ENCODE measurements at regions not wholly inside any gene's neighbourhood (a gene's known extent, or its start where the extent isn't known, plus 50 kb on each side); places are given as distances from the start of the nearest gene placed in this dataset.

DNA sequence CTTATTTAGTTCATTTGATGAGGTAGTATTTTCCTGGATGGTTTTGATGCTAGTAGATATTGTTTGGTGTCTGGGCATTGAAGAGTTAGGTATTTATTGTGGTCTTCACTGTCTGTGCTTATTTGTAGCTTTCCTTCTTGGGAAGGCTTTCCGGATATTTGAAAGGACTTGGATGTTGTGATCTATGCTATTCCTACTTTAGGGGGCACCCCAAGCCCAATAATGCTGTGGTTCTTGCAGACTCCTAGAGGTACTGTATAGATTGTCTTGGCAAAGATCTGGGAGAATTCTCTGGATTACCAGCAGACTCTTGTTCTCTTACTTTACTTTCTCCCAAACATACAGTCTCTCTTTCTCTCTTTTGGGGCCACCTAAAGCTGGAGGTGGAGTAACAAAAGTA lies 315.7 kb downstream of the MAT2B start:
- Histone ChIP-seq H3K27ac (no peak overlapping the region), H3K36me3 (no peaks in the 10 kb centered on the region), H3K9me3 (peaks cover 0 to 16% of the 10 kb centered on the region in 2 donors)

DNA sequence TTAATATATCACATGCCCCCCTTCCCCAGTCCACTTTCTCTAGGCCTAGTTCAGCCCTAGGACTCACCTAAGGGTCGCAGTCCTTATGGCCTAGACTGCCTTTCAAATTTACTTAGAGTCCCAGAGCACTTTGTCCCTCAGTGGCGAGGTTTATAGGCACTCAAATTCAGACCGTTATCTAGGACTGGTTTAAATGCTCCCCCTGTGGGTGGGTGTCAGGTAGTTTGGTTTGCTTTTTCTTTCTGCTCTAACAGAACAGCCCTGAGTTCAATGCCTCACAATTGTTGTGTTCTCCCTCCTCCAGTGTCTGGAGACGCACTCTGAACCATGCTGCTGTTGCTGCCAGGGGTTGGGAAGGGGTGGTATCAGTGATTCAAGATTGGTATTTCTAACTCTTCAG lies 317.1 kb downstream of the MAT2B start:
- TF ChIP-seq, protein P1, sequence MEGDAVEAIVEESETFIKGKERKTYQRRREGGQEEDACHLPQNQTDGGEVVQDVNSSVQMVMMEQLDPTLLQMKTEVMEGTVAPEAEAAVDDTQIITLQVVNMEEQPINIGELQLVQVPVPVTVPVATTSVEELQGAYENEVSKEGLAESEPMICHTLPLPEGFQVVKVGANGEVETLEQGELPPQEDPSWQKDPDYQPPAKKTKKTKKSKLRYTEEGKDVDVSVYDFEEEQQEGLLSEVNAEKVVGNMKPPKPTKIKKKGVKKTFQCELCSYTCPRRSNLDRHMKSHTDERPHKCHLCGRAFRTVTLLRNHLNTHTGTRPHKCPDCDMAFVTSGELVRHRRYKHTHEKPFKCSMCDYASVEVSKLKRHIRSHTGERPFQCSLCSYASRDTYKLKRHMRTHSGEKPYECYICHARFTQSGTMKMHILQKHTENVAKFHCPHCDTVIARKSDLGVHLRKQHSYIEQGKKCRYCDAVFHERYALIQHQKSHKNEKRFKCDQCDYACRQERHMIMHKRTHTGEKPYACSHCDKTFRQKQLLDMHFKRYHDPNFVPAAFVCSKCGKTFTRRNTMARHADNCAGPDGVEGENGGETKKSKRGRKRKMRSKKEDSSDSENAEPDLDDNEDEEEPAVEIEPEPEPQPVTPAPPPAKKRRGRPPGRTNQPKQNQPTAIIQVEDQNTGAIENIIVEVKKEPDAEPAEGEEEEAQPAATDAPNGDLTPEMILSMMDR (IDR thresholded peaks at IDR 0.05) = no peak
- DNase-seq (ENCODE audit: low spot score) = no peak

More for the DNA sequence above, 315.7 kb downstream of the MAT2B start:
- TF ChIP-seq, protein P1 (IDR thresholded peaks at IDR 0.05) = no peak
- H3K27me3 ChIP-seq = no peaks in the 10 kb centered on the region
- no peak for DNase-seq (ENCODE audit: low spot score)
- H3K4me3 ChIP-seq = no peak overlapping the region
- H3K4me1 ChIP-seq = no peaks in the 10 kb centered on the region

DNA sequence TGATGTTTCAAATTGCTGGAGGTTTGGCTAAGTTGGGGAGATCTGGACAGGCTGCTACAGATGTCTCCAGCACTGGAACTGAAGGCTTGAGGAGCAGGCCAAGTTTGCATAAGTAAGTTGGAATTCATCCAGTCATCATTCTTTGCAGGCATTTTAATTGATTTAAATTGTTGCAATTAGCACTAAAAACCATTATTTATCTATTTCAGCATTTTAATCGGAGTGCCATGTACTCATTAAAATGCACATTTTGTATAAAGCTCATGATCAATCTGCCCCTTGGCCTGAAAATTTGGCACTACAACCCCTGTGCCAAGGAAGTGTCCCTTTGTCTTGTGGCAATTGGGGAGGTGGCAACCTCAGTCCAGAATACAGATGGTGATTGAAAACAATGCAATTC lies 320.2 kb downstream of the MAT2B start:
- H3K4me1 ChIP-seq = no peaks in the 10 kb centered on the region
- no peaks in the 10 kb centered on the region for H3K36me3 ChIP-seq
- DNase-seq (ENCODE audit: low spot score) = no peak
- H3K27me3 ChIP-seq = no peaks in the 10 kb centered on the region
- TF ChIP-seq, protein P1 (IDR thresholded peaks at IDR 0.05) = no peak
- peaks cover 0 to 5% of the 10 kb centered on the region in 2 donors for H3K9me3 ChIP-seq
- H3K27ac ChIP-seq = no peak overlapping the region
- no peak overlapping the region for H3K4me3 ChIP-seq

More for the DNA sequence above, 317.1 kb downstream of the MAT2B start:
- Histone ChIP-seq H3K4me1 (no peaks in the 10 kb centered on the region), H3K36me3 (no peaks in the 10 kb centered on the region), H3K4me3 (no peak overlapping the region), H3K27ac (no peak overlapping the region), H3K27me3 (no peaks in the 10 kb centered on the region), H3K9me3 (peaks cover 0 to 16% of the 10 kb centered on the region in 2 donors)

DNA sequence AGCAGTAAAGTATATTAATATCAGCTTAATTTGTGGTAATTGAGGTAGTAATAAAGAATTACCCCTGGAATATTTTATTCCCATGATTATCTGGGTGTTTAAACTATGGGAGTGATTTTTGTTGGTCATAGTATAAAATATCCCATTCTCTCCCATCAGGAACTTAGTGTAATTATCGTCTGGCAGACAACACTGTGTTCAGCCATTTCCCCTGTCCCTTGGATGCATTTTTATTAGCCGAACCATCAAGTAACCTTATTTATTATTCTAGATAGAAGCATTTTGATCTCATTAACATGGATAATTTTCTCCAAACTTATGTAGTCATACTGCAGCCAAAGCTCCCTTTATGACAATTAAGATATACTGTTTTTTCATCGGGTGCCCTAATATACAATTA lies 320.8 kb downstream of the MAT2B start:
- no peaks in the 10 kb centered on the region for H3K4me1 ChIP-seq
- no peak for DNase-seq (ENCODE audit: low spot score)
- TF ChIP-seq, protein P1 (IDR thresholded peaks at IDR 0.05) = no peak
- no peak overlapping the region for H3K27ac ChIP-seq
- no peaks in the 10 kb centered on the region for H3K9me3 ChIP-seq
- no peak overlapping the region for H3K4me3 ChIP-seq
- no peaks in the 10 kb centered on the region for H3K27me3 ChIP-seq
- H3K36me3 ChIP-seq = no peaks in the 10 kb centered on the region

GRCh38 chr5:163832155-163832554 lies 326.7 kb downstream of the MAT2B start:
- Histone ChIP-seq H3K4me3 (no peak overlapping the region), H3K4me1 (no peaks in the 10 kb centered on the region), H3K27me3 (no peaks in the 10 kb centered on the region), H3K27ac (no peak overlapping the region), H3K9me3 (no peaks in the 10 kb centered on the region), H3K36me3 (no peaks in the 10 kb centered on the region)
- no peak for DNase-seq (ENCODE audit: low spot score)
- TF ChIP-seq, protein P1 (IDR thresholded peaks at IDR 0.05) = no peak

DNA sequence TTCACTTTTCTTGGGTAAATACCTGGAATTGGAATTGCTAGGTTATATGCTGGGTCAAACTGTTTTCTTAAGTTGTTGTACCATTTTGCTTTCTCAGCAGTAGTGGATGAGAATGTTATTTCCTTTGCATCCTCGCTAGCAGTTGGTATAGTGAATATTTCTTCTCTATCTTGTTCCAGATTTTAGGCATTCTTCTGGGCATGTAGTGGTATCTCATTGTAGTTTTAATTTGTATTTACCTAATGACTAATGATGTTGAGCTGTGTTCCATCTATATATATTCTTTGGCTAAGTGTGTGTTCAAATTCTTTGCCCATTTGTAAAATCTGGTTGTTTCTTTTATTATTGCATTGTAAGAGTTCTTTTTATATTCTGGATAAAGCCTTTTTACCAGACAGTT lies 333.3 kb downstream of the MAT2B start:
- H3K4me1 ChIP-seq = no peaks in the 10 kb centered on the region

More for the DNA sequence above, 333.3 kb downstream of the MAT2B start:
- no peak overlapping the region for H3K4me3 ChIP-seq
- DNase-seq (ENCODE audit: low spot score) = no peak
- no peaks in the 10 kb centered on the region for H3K27me3 ChIP-seq
- TF ChIP-seq, protein P1 (IDR thresholded peaks at IDR 0.05) = no peak
- no peaks in the 10 kb centered on the region for H3K9me3 ChIP-seq
- no peak overlapping the region for H3K27ac ChIP-seq
- no peaks in the 10 kb centered on the region for H3K36me3 ChIP-seq
